HFFc6 (cell line): ENCODE measurements at regions not wholly inside any gene's neighbourhood (a gene's known extent, or its start where the extent isn't known, plus 50 kb on each side); places are given as distances from the start of the nearest gene placed in this dataset.
A peak's percentile ranks its signal among the peaks of the same experiment; 100 is the strongest.

Source experiments
- DNase-seq: peaks from one replicate; pipeline ENCODE4 v3.0.0-alpha.2; 2018
- H3K27ac Mint-ChIP-seq: 2 replicates; pipeline ENCODE4 v1.8.0; 2020; ENCODE audit warnings: mild to moderate bottlenecking, mixed read lengths
- H3K27me3 Mint-ChIP-seq: 2 replicates; pipeline ENCODE4 v1.8.0; 2021; ENCODE audit warnings: mild to moderate bottlenecking, moderate library complexity, mixed read lengths; ENCODE audit not compliant: insufficient read depth
- H3K36me3 Mint-ChIP-seq: 2 replicates; pipeline ENCODE4 v1.8.0; 2021; ENCODE audit warnings: low read depth, mixed read lengths
- H3K4me1 Mint-ChIP-seq: 2 replicates; pipeline ENCODE4 v1.8.0; 2020; ENCODE audit warnings: low read depth, mixed read lengths
- H3K4me3 Mint-ChIP-seq: 2 replicates; pipeline ENCODE4 v1.8.0; 2020; ENCODE audit warnings: mild to moderate bottlenecking, moderate library complexity, mixed read lengths
- H3K9me3 Mint-ChIP-seq: 2 replicates; pipeline ENCODE4 v1.8.0; 2020; ENCODE audit warnings: mild to moderate bottlenecking, mixed read lengths
- TF ChIP-seq, protein P1 (sequence below): fragments of 200-600 bp; sonication (generic); IDR thresholded peaks from 2 replicates; pipeline ENCODE4 v1.5.0; 2021; ENCODE audit warnings: antibody characterized with exemption, mild to moderate bottlenecking

- no peak overlapping the region for H3K4me3 Mint-ChIP-seq
- TF ChIP-seq, protein P1, sequence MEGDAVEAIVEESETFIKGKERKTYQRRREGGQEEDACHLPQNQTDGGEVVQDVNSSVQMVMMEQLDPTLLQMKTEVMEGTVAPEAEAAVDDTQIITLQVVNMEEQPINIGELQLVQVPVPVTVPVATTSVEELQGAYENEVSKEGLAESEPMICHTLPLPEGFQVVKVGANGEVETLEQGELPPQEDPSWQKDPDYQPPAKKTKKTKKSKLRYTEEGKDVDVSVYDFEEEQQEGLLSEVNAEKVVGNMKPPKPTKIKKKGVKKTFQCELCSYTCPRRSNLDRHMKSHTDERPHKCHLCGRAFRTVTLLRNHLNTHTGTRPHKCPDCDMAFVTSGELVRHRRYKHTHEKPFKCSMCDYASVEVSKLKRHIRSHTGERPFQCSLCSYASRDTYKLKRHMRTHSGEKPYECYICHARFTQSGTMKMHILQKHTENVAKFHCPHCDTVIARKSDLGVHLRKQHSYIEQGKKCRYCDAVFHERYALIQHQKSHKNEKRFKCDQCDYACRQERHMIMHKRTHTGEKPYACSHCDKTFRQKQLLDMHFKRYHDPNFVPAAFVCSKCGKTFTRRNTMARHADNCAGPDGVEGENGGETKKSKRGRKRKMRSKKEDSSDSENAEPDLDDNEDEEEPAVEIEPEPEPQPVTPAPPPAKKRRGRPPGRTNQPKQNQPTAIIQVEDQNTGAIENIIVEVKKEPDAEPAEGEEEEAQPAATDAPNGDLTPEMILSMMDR: no peak
- no peak overlapping the region for H3K27ac Mint-ChIP-seq
- H3K9me3 Mint-ChIP-seq: no peaks in the 10 kb centered on the region
- H3K4me1 Mint-ChIP-seq: peaks cover 3% of the 10 kb centered on the region
- DNase-seq: no peak
- peaks cover 28% of the 10 kb centered on the region for H3K27me3 Mint-ChIP-seq
- H3K36me3 Mint-ChIP-seq: no peaks in the 10 kb centered on the region
Measured at GRCh38 chr13:109678459-109678858, 107.9 kb downstream of the IRS2 start.

GRCh38 chr13:109677206-109677605 is 109.2 kb downstream of the IRS2 start:
- H3K27ac Mint-ChIP-seq: no peak overlapping the region
- H3K27me3 Mint-ChIP-seq: peaks cover 17% of the 10 kb centered on the region
- no peaks in the 10 kb centered on the region for H3K9me3 Mint-ChIP-seq
- no peak for DNase-seq
- H3K36me3 Mint-ChIP-seq: no peaks in the 10 kb centered on the region
- TF ChIP-seq, protein P1: no peak
- H3K4me1 Mint-ChIP-seq: peaks cover 16% of the 10 kb centered on the region
- no peak overlapping the region for H3K4me3 Mint-ChIP-seq

DNA sequence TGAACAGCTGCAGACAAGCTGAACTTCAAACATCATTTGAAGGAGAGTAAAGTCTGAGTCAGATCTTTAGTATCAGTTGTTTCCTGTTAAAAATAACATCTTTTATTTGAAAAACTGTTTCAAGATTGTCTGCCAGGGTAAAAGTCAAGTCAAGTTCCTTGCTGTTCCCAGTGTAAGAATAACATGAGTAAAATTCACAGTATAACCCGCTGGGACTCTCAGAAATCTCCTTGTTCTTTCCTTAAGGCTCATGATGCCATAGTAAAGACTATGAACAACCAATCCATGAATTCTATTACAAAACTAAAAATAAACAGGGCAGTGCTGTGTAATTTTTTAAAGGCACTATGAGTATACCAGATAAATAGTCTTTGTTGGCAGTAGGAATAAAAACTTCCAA is 112.9 kb downstream of the IRS2 start:
- H3K4me1 Mint-ChIP-seq: peaks cover 16% of the 10 kb centered on the region
- H3K4me3 Mint-ChIP-seq: no peak overlapping the region
- TF ChIP-seq, protein P1: no peak
- no peak overlapping the region for H3K27ac Mint-ChIP-seq
- no peaks in the 10 kb centered on the region for H3K9me3 Mint-ChIP-seq
- no peaks in the 10 kb centered on the region for H3K36me3 Mint-ChIP-seq
- DNase-seq: no peak
- H3K27me3 Mint-ChIP-seq: peaks cover 20% of the 10 kb centered on the region

- no peak overlapping the region for H3K4me3 Mint-ChIP-seq
- TF ChIP-seq, protein P1: no peak
- no peak overlapping the region for H3K27ac Mint-ChIP-seq
- peaks cover 20% of the 10 kb centered on the region for H3K27me3 Mint-ChIP-seq
- peaks cover 16% of the 10 kb centered on the region for H3K4me1 Mint-ChIP-seq
- no peaks in the 10 kb centered on the region for H3K9me3 Mint-ChIP-seq
- no peaks in the 10 kb centered on the region for H3K36me3 Mint-ChIP-seq
- peak; percentile 48 for DNase-seq
Measured at GRCh38 chr13:109672545-109672944, 113.8 kb downstream of the IRS2 start.

GRCh38 chr13:109671919-109672318 is 114.5 kb downstream of the IRS2 start:
- TF ChIP-seq, protein P1: no peak
- peaks cover 21% of the 10 kb centered on the region for H3K4me1 Mint-ChIP-seq
- no peak overlapping the region for H3K27ac Mint-ChIP-seq
- H3K9me3 Mint-ChIP-seq: no peaks in the 10 kb centered on the region
- no peaks in the 10 kb centered on the region for H3K36me3 Mint-ChIP-seq
- no peak overlapping the region for H3K4me3 Mint-ChIP-seq
- peaks cover 20% of the 10 kb centered on the region for H3K27me3 Mint-ChIP-seq
- no peak for DNase-seq

- H3K4me1 Mint-ChIP-seq: peaks cover 23% of the 10 kb centered on the region
- no peak overlapping the region for H3K4me3 Mint-ChIP-seq
- no peaks in the 10 kb centered on the region for H3K36me3 Mint-ChIP-seq
- H3K27me3 Mint-ChIP-seq: peaks cover 16% of the 10 kb centered on the region
- H3K27ac Mint-ChIP-seq: no peak overlapping the region
- TF ChIP-seq, protein P1: no peak
- no peaks in the 10 kb centered on the region for H3K9me3 Mint-ChIP-seq
- no peak for DNase-seq
Measured at GRCh38 chr13:109670776-109671175, 115.6 kb downstream of the IRS2 start.
